Gastroesophageal sphincter (tissue), 4 donors: ENCODE measurements at regions not wholly inside any gene's neighbourhood (a gene's known extent, or its start where the extent isn't known, plus 50 kb on each side); places are given as distances from the start of the nearest gene placed in this dataset.

ENCODE experiments used
- ATAC-seq: fragments of 150-250 bp; one replicate; pipeline ENCODE4 v1.9.1; 2016; ENCODE audit warnings: mild to moderate bottlenecking, moderate library complexity
- H3K27ac ChIP-seq, 4 donors: fragments of 200-600 bp; sonication (generic) in 3 of 4; 1 replicate in 3 of 4; 2 replicates in 1 of 4; pipeline ENCODE4 v1.5.1; 2016 to 2019
- H3K27me3 ChIP-seq: fragments of 200-600 bp; sonication (generic); one replicate; pipeline ENCODE4 v1.5.1; 2019
- H3K36me3 ChIP-seq, 2 donors: fragments of 200-600 bp; sonication (generic); one replicate each; pipeline ENCODE4 v1.5.1; 2019; ENCODE audit warnings: control low read depth in 1 of 2
- H3K4me1 ChIP-seq, 3 donors: fragments of 200-600 bp; sonication (generic); 1 replicate in 2 of 3; 2 replicates in 1 of 3; pipeline ENCODE4 v1.5.1; 2016 to 2019; ENCODE audit warnings: control low read depth in 2 of 3
- H3K4me3 ChIP-seq, 2 donors: fragments of 200-600 bp; sonication (generic); one replicate each; pipeline ENCODE4 v1.5.1; 2019; ENCODE audit warnings: mild to moderate bottlenecking in 1 of 2, moderate library complexity in 1 of 2
- H3K9me3 ChIP-seq, 3 donors: fragments of 200-600 bp; sonication (generic); one replicate each; pipeline ENCODE4 v1.5.1; 2017 to 2019; ENCODE audit warnings: control low read depth in 2 of 3
- EP300 ChIP-seq: sonication (generic); formaldehyde crosslinking; IDR thresholded peaks from one replicate; pipeline ENCODE4 v1.6.1; 2017; ENCODE audit warnings: antibody characterized with exemption, mild to moderate bottlenecking
- POLR2A ChIP-seq, 2 donors: fragments of 450-650 bp; IDR thresholded peaks; one replicate each; pipeline ENCODE4 v1.6.1; 2017; ENCODE audit warnings: antibody characterized with exemption in 2 of 2, mild to moderate bottlenecking in 2 of 2, moderate library complexity in 1 of 2
- POLR2AphosphoS5 ChIP-seq: sonication (generic); formaldehyde crosslinking; IDR thresholded peaks from one replicate; pipeline ENCODE4 v1.6.1; 2017; ENCODE audit warnings: antibody characterized with exemption
- WGBS, 2 donors: methylation state at CpG; one replicate each; pipeline ENCODE4 v1.1.5; 2018; ENCODE audit warnings: low coverage in 1 of 2; 5-methylcytosine and 5-hydroxymethylcytosine counted together
- TF ChIP-seq, protein P1 (sequence below), 4 experiments: fragments of 200-600 bp in 2 of 4; fragments of 450-650 bp in 2 of 4; sonication (generic) in 1 of 4; IDR thresholded peaks; one replicate each; pipeline ENCODE4 v1.5.1; 2017 to 2019; ENCODE audit warnings: antibody characterized with exemption in 4 of 4, mild to moderate bottlenecking in 2 of 4, moderate library complexity in 2 of 4

DNA sequence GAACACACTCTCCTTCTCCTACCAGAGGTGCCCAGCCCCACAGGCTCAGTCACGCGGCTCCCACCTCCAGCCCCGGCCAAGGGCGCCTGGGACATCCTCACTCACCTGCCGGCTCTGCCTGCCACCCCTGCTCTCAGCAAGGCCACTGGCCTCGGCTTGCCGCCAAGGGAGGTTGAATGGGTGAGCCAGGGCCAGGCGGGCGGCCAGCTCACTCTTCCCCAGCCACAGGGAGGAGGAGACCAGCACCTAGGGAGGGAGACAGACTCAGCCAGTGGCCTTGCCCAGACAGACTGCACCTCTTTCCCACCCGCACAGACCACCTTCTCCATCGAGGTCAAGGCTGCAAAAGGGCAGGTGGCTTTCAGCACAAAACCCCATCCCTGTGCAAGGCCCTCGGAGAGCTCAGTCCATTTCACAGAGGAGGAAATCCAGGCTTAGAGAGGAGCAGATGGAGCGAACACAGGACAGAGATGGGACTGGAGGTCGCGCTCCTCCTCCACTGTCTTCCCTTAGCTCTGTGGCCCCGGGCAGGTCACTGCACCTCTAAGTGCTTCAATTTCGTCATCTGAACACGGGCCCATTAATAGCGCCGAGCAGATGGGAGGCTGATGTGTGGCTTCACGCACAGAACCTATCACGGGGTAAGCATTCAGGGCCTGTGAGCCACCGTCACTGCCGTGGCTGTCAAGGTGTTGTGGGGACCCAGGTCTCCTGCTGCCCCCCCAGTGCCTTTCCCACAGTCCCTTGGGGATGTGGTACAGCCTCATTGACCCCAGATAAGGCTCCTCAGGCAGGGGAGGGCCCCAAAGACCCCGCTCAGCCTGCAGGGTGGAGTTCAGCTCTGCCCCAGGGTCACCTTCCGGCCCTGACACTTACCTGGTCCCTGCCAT is 56.1 kb downstream of the RMI2 start:
- Histone ChIP-seq H3K4me3 (no peak overlapping the region), H3K9me3 (no peaks in the 10 kb centered on the region), H3K4me1 (peaks cover 0 to 2% (median 0%) of the 10 kb centered on the region in 3 donors), H3K27me3 (no peaks in the 10 kb centered on the region), H3K27ac (no peak overlapping the region), H3K36me3 (no peaks in the 10 kb centered on the region)
- no peak for TF ChIP-seq POLR2AphosphoS5
- no peak for TF ChIP-seq POLR2A (IDR thresholded peaks at IDR 0.05)
- no peak for TF ChIP-seq EP300
- TF ChIP-seq, protein P1, sequence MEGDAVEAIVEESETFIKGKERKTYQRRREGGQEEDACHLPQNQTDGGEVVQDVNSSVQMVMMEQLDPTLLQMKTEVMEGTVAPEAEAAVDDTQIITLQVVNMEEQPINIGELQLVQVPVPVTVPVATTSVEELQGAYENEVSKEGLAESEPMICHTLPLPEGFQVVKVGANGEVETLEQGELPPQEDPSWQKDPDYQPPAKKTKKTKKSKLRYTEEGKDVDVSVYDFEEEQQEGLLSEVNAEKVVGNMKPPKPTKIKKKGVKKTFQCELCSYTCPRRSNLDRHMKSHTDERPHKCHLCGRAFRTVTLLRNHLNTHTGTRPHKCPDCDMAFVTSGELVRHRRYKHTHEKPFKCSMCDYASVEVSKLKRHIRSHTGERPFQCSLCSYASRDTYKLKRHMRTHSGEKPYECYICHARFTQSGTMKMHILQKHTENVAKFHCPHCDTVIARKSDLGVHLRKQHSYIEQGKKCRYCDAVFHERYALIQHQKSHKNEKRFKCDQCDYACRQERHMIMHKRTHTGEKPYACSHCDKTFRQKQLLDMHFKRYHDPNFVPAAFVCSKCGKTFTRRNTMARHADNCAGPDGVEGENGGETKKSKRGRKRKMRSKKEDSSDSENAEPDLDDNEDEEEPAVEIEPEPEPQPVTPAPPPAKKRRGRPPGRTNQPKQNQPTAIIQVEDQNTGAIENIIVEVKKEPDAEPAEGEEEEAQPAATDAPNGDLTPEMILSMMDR (IDR thresholded peaks at IDR 0.05) = no peak
- 78 to 89% methylated on average over 3 to 7 of the region's 26 CpGs for WGBS, 2 donors
- ATAC-seq = no peak

DNA sequence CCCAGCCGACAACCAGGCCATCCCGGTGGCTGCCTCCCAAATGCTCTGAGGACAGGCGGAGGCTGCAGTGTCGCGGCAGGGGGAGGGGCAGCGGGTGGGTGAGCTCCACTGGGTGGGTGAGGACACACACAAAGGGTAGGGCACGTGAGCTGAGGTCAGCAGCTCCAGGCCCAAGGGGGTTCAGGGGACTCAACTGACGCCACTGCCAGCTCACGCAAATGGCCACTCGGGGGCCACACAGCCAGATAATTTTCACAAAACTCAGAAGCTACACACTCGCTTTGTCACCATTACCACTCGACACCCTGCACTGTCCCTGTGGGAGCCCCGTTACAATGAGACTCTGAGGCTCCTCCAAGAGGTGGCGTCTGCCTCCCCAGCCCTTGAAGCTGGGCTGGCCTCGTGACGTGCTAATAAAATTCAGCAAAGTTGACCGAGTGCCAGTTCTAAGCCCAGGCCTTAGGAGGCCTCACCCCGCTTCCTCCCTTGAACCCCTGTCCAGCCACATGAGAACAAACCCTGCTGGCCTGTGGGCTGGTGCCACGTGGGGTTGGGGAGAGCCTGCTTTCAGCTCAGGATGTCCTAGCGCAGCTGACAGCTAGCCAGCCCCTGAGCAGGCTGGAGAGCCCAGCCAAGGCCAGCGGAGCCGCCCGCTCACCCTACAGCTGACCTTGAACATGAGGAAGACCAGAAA is 56.9 kb downstream of the RMI2 start:
- Histone ChIP-seq H3K4me1 (no peaks in the 10 kb centered on the region), H3K4me3 (no peak overlapping the region), H3K27me3 (no peaks in the 10 kb centered on the region), H3K36me3 (no peaks in the 10 kb centered on the region), H3K27ac (no peak overlapping the region), H3K9me3 (no peaks in the 10 kb centered on the region)
- TF ChIP-seq, protein P1 (IDR thresholded peaks at IDR 0.05) = no peak
- TF ChIP-seq EP300 = no peak
- no peak for TF ChIP-seq POLR2A (IDR thresholded peaks at IDR 0.05)
- no peak for TF ChIP-seq POLR2AphosphoS5
- no peak for ATAC-seq
- 100% methylated on average over 1 of the region's 23 CpGs; no CpG with 5 or more reads in 1 of the 2 donors for WGBS, 2 donors

GRCh38 chr16:11402745-11403533 is 57.7 kb downstream of the RMI2 start:
- WGBS, 2 donors = 83 to 96% methylated on average over 5 to 7 of the region's 19 CpGs
- H3K4me1 ChIP-seq = no peaks in the 10 kb centered on the region
- no peaks in the 10 kb centered on the region for H3K9me3 ChIP-seq
- no peak for ATAC-seq
- TF ChIP-seq POLR2A (IDR thresholded peaks at IDR 0.05) (no peak), POLR2AphosphoS5 (no peak)
- TF ChIP-seq, protein P1 (IDR thresholded peaks at IDR 0.05) = no peak
- H3K4me3 ChIP-seq = no peak overlapping the region
- no peaks in the 10 kb centered on the region for H3K36me3 ChIP-seq
- no peaks in the 10 kb centered on the region for H3K27me3 ChIP-seq
- no peak overlapping the region for H3K27ac ChIP-seq

- H3K27ac ChIP-seq = no peak overlapping the region
- no peak overlapping the region for H3K4me3 ChIP-seq
- no peak for ATAC-seq
- H3K4me1 ChIP-seq = no peaks in the 10 kb centered on the region
- 83% methylated on average over 1 of the region's 3 CpGs; no CpG with 5 or more reads in 1 of the 2 donors for WGBS, 2 donors
- H3K27me3 ChIP-seq = no peaks in the 10 kb centered on the region
- TF ChIP-seq EP300 (no peak), POLR2A (IDR thresholded peaks at IDR 0.05) (no peak), POLR2AphosphoS5 (no peak)
- TF ChIP-seq, protein P1 (IDR thresholded peaks at IDR 0.05) = no peak
- H3K9me3 ChIP-seq = no peaks in the 10 kb centered on the region
- no peaks in the 10 kb centered on the region for H3K36me3 ChIP-seq
These were observed 58.2 kb downstream of the RMI2 start for GRCh38 chr16:11403534-11403795.
